Upper lobe of left lung (tissue), 4 donors: ENCODE measurements at regions not wholly inside any gene's neighbourhood (a gene's known extent, or its start where the extent isn't known, plus 50 kb on each side); places are given as distances from the start of the nearest gene placed in this dataset.

ENCODE experiments used
- EP300 ChIP-seq, 4 donors: sonication (generic); formaldehyde crosslinking; IDR thresholded peaks; one replicate each; pipeline ENCODE4 v1.5.1; 2017; ENCODE audit warnings: antibody characterized with exemption in 4 of 4, control low read depth in 2 of 4
- POLR2A ChIP-seq, 4 donors: fragments of 450-650 bp; IDR thresholded peaks; one replicate each; pipeline ENCODE4 v1.5.1; 2016 to 2017; ENCODE audit warnings: antibody characterized with exemption in 4 of 4, mild to moderate bottlenecking in 2 of 4
- POLR2AphosphoS5 ChIP-seq, 2 donors: sonication (generic); formaldehyde crosslinking; IDR thresholded peaks; one replicate each; pipeline ENCODE4 v1.5.1; 2017; ENCODE audit warnings: antibody characterized with exemption in 2 of 2
- TF ChIP-seq, protein P1 (sequence below), 6 experiments: fragments of 450-650 bp in 4 of 6; fragments of 200-600 bp in 2 of 6; sonication (generic) in 2 of 6; IDR thresholded peaks; one replicate each; pipeline ENCODE4 v1.5.1; 2016 to 2019; ENCODE audit warnings: antibody characterized with exemption in 6 of 6

DNA sequence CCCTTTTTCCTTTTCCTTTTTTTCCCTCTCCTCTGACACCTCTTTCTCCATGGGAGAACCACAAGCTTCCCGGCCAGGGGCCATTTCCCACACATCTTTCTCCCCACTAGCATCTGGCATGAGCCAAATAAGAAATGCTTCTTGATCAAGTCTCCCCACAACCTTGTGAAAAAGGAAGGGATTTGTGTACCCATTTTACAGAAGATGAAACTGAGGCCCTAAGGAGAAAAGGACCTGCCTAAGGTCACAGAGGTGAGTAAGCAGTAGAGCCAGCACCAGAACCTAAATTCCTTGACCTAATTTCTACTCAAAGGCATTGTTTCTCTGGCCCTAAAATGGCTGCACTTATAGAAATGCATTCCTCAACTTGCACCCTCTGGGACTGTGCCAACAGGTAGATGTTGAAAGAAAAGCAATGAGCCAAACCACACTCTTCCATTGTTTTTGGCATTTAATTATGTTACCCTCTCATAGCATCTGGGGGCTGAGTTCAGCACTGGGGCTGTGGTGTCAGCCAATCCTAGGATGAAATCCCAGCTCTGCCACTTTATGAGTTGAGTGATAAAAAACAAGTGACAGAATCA is 81.7 kb upstream of the TLE3 start:
- TF ChIP-seq POLR2AphosphoS5 (IDR thresholded peaks at IDR 0.05) (no peak), EP300 (IDR thresholded peaks at IDR 0.05) (no peak), POLR2A (IDR thresholded peaks at IDR 0.05) (no peak)
- TF ChIP-seq, protein P1, sequence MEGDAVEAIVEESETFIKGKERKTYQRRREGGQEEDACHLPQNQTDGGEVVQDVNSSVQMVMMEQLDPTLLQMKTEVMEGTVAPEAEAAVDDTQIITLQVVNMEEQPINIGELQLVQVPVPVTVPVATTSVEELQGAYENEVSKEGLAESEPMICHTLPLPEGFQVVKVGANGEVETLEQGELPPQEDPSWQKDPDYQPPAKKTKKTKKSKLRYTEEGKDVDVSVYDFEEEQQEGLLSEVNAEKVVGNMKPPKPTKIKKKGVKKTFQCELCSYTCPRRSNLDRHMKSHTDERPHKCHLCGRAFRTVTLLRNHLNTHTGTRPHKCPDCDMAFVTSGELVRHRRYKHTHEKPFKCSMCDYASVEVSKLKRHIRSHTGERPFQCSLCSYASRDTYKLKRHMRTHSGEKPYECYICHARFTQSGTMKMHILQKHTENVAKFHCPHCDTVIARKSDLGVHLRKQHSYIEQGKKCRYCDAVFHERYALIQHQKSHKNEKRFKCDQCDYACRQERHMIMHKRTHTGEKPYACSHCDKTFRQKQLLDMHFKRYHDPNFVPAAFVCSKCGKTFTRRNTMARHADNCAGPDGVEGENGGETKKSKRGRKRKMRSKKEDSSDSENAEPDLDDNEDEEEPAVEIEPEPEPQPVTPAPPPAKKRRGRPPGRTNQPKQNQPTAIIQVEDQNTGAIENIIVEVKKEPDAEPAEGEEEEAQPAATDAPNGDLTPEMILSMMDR (IDR thresholded peaks at IDR 0.05): no peak
